ENCODE measurements at regions not wholly inside any gene's neighbourhood (a gene's known extent, or its start where the extent isn't known, plus 50 kb on each side); places are given as distances from the start of the nearest gene placed in this dataset.

- no peak for DNase-seq
These were observed 60.1 kb upstream of the TFAP2D start for GRCh38 chr6:50653253-50653652.

GRCh38 chr6:50654155-50654554, 59.2 kb upstream of the TFAP2D start:
- DNase-seq = no peak

- DNase-seq = no peak
These were observed 57.4 kb upstream of the TFAP2D start for GRCh38 chr6:50655848-50656453.

GRCh38 chr6:50657513-50657912, 55.8 kb upstream of the TFAP2D start:
- no peak for DNase-seq

GRCh38 chr6:50658561-50658960, 54.8 kb upstream of the TFAP2D start:
- no peak for DNase-seq

- DNase-seq = no peak
These were observed 51.7 kb upstream of the TFAP2D start for GRCh38 chr6:50661636-50662035.

All from NCI-H510A (cell line).